IMR-90 (cell line): ENCODE measurements at regions not wholly inside any gene's neighbourhood (a gene's known extent, or its start where the extent isn't known, plus 50 kb on each side); places are given as distances from the start of the nearest gene placed in this dataset.

Source experiments
- ATAC-seq: fragments of 200-7000 bp; cut with Tn5 transposase; 2 replicates; pipeline ENCODE4 v1.9.1; 2020; ENCODE audit warnings: low read depth, mild to moderate bottlenecking, moderate library complexity
- BruUV-seq: library from RNA; stranded (reverse); fragments of 400-500 nt; replicated peaks from 2 replicates; lab custom pipeline; 2021; lab: Mats Ljungman, UMichigan
- CTCF ChIA-PET: fragments of 300-600 bp; formaldehyde crosslinking; extraction: SDS; loops from one replicate; lab custom pipeline; 2021; ENCODE audit warnings: antibody characterized with exemption; lab: Yijun Ruan, JAX
- POLR2A ChIA-PET: fragments of 300-600 bp; sonication (Branson Sonifier 250); formaldehyde crosslinking; loops from one replicate; lab custom pipeline; 2022; ENCODE audit warnings: antibody characterized with exemption; ENCODE audit not compliant: unreplicated experiment; lab: Charles Lee
- DNase-seq: peaks from one replicate; pipeline ENCODE4 v3.0.0; 2013
- H2AFZ ChIP-seq: replicated peaks from 2 replicates; pipeline ENCODE3; 2013; ENCODE audit warnings: low read length, mild to moderate bottlenecking; ENCODE audit not compliant: poor library complexity
- H2AK5ac ChIP-seq: 2 replicates; pipeline ENCODE4 v1.6.1; 2013; ENCODE audit warnings: low read depth, low read length, inconsistent platforms
- H2AK9ac ChIP-seq: replicated peaks from 2 replicates; pipeline ENCODE3; 2013; ENCODE audit warnings: mild to moderate bottlenecking, low read depth, low read length, moderate library complexity; ENCODE audit not compliant: poor library complexity
- H2BK120ac ChIP-seq: 2 replicates; pipeline ENCODE4 v1.6.1; 2013; ENCODE audit warnings: low read depth, low read length, inconsistent platforms
- H2BK15ac ChIP-seq: 3 replicates; pipeline ENCODE4 v1.6.1; 2013; ENCODE audit warnings: low read depth, low read length, inconsistent platforms
- H2BK20ac ChIP-seq: 2 replicates; pipeline ENCODE4 v1.6.1; 2013; ENCODE audit warnings: low read depth, mild to moderate bottlenecking, inconsistent platforms, low read length, moderate library complexity
- H2BK5ac ChIP-seq: 2 replicates; pipeline ENCODE4 v1.6.1; 2013; ENCODE audit warnings: mild to moderate bottlenecking, low read depth, low read length, inconsistent platforms; ENCODE audit not compliant: poor library complexity, severe bottlenecking
- H3K14ac ChIP-seq: replicated peaks from 2 replicates; pipeline ENCODE4 v1.6.1; 2013; ENCODE audit warnings: low read depth, low read length, inconsistent platforms
- H3K18ac ChIP-seq: 2 replicates; pipeline ENCODE4 v1.6.1; 2013; ENCODE audit warnings: low read depth, low read length, control low read depth
- H3K23ac ChIP-seq: 2 replicates; pipeline ENCODE4 v1.6.1; 2013; ENCODE audit warnings: low read depth, low read length, inconsistent platforms
- H3K27ac ChIP-seq: 2 replicates; pipeline ENCODE4 v1.5.1; 2013; ENCODE audit warnings: mild to moderate bottlenecking, control low read depth, low read length; ENCODE audit not compliant: insufficient read depth
- H3K27me3 ChIP-seq: 2 replicates; pipeline ENCODE4 v1.6.1; 2013; ENCODE audit warnings: low read length; ENCODE audit not compliant: control insufficient read depth, insufficient read depth
- H3K36me3 ChIP-seq: 2 replicates; pipeline ENCODE4 v1.6.1; 2013; ENCODE audit warnings: low read length, mixed read lengths; ENCODE audit not compliant: control insufficient read depth, insufficient read depth
- H3K4ac ChIP-seq: 2 replicates; pipeline ENCODE4 v1.6.1; 2013; ENCODE audit warnings: low read depth, low read length, inconsistent platforms
- H3K4me1 ChIP-seq: 2 replicates; pipeline ENCODE4 v1.6.1; 2013; ENCODE audit warnings: low read length, mixed read lengths; ENCODE audit not compliant: control insufficient read depth, insufficient read depth
- H3K4me2 ChIP-seq: 2 replicates; pipeline ENCODE4 v1.6.1; 2013; ENCODE audit warnings: low read depth, mild to moderate bottlenecking, control low read depth, low read length, moderate library complexity
- H3K4me3 ChIP-seq: 2 replicates; pipeline ENCODE4 v1.5.1; 2013; ENCODE audit warnings: low read depth, mild to moderate bottlenecking, control low read depth, low read length, moderate library complexity; ENCODE audit not compliant: insufficient read depth
- H3K56ac ChIP-seq: 2 replicates; pipeline ENCODE4 v1.6.1; 2013; ENCODE audit warnings: low read length, inconsistent platforms; ENCODE audit not compliant: insufficient read depth; ENCODE audit errors: extremely low read depth
- H3K79me1 ChIP-seq, 2 experiments: 2 replicates each; pipeline ENCODE4 v1.6.1; 2013; ENCODE audit warnings: low read length in 2 of 2, inconsistent platforms in 1 of 2, low read depth in 1 of 2
- H3K9ac ChIP-seq: 2 replicates; pipeline ENCODE4 v1.6.1; 2013; ENCODE audit warnings: low read depth, low read length, control low read depth
- H3K9me1 ChIP-seq: 2 replicates; pipeline ENCODE4 v1.6.1; 2013; ENCODE audit warnings: low read length, inconsistent platforms; ENCODE audit not compliant: insufficient read depth
- H3K9me3 ChIP-seq: 2 replicates; pipeline ENCODE4 v1.6.1; 2013; ENCODE audit warnings: low read length; ENCODE audit not compliant: control insufficient read depth, insufficient read depth
- H4K20me1 ChIP-seq: 2 replicates; pipeline ENCODE4 v1.6.1; 2013; ENCODE audit warnings: low read length, inconsistent platforms; ENCODE audit not compliant: insufficient read depth
- H4K5ac ChIP-seq: 2 replicates; pipeline ENCODE4 v1.6.1; 2013; ENCODE audit warnings: mild to moderate bottlenecking, low read depth, low read length, control low read depth
- H4K8ac ChIP-seq, 2 experiments: 2 replicates each; pipeline ENCODE4 v1.6.1; 2013; ENCODE audit warnings: low read depth in 2 of 2, low read length in 2 of 2, control low read depth in 1 of 2, inconsistent platforms in 1 of 2
- H4K91ac ChIP-seq: 2 replicates; pipeline ENCODE4 v1.6.1; 2013; ENCODE audit warnings: low read depth, low read length, inconsistent platforms; ENCODE audit not compliant: insufficient read depth
- BHLHE40 ChIP-seq: fragments of 150-350 bp; IDR thresholded peaks from 2 replicates; pipeline ENCODE4 v1.6.1; 2016; ENCODE audit warnings: mild to moderate bottlenecking, low read depth, low read length
- CEBPB ChIP-seq: IDR thresholded peaks from 2 replicates; pipeline ENCODE4 v1.6.1; 2012; ENCODE audit warnings: low read depth, low read length, improper control_type of control experiment
- CHD1 ChIP-seq: IDR thresholded peaks from 2 replicates; pipeline ENCODE4 v1.6.1; 2012; ENCODE audit warnings: low read depth, low read length, improper control_type of control experiment
- FOS ChIP-seq: fragments of 150-350 bp; IDR thresholded peaks from 2 replicates; pipeline ENCODE4 v1.6.1; 2016; ENCODE audit warnings: low read depth, low read length
- MAFK ChIP-seq: IDR thresholded peaks from 2 replicates; pipeline ENCODE4 v1.6.1; 2012; ENCODE audit warnings: low read depth, low read length, improper control_type of control experiment
- MAZ ChIP-seq: IDR thresholded peaks from 2 replicates; pipeline ENCODE4 v1.6.1; 2012; ENCODE audit warnings: low read depth, mild to moderate bottlenecking, low read length, improper control_type of control experiment, moderate library complexity, borderline replicate concordance
- MXI1 ChIP-seq: IDR thresholded peaks from 2 replicates; pipeline ENCODE4 v1.6.1; 2012; ENCODE audit warnings: low read depth, mild to moderate bottlenecking, low read length, moderate library complexity, borderline replicate concordance
- NFE2L2 ChIP-seq: fragments of 150-350 bp; IDR thresholded peaks from 2 replicates; pipeline ENCODE4 v1.6.1; 2016; ENCODE audit warnings: low read depth, mild to moderate bottlenecking, low read length
- POLR2A ChIP-seq: IDR thresholded peaks from 2 replicates; pipeline ENCODE4 v1.6.1; 2012; ENCODE audit warnings: mild to moderate bottlenecking, low read depth, low read length
- RAD21 ChIP-seq: IDR thresholded peaks from 2 replicates; pipeline ENCODE4 v1.6.1; 2012; ENCODE audit warnings: low read length, improper control_type of control experiment
- RCOR1 ChIP-seq: IDR thresholded peaks from 2 replicates; pipeline ENCODE4 v1.6.1; 2012; ENCODE audit warnings: mild to moderate bottlenecking, low read length, improper control_type of control experiment; ENCODE audit not compliant: insufficient replicate concordance
- RFX5 ChIP-seq: IDR thresholded peaks from 2 replicates; pipeline ENCODE4 v1.8.0; 2012; ENCODE audit warnings: low read depth, mild to moderate bottlenecking, low read length, moderate library complexity
- SMC3 ChIP-seq: fragments of 150-350 bp; IDR thresholded peaks from 2 replicates; pipeline ENCODE4 v1.6.1; 2016; ENCODE audit warnings: low read depth, mild to moderate bottlenecking, antibody characterized with exemption, low read length, moderate library complexity
- WGBS, 2 experiments: methylation state at CpG; one replicate each; pipeline versions ENCODE4 v1.1.5 to v1.1.7; 2013; ENCODE audit warnings: missing lambda C conversion rate in 2 of 2; ENCODE audit not compliant: insufficient read length in 1 of 2; ENCODE audit errors: extremely low coverage in 2 of 2; 5-methylcytosine and 5-hydroxymethylcytosine counted together
- dilution Hi-C: fragments of 300-500 bp; cut with HindIII; formaldehyde crosslinking; loops from one replicate; pipeline ENCODE4 v1.14.3; 2018; ENCODE audit warnings: low sequenced_read_pairs; ENCODE audit not compliant: unreplicated experiment
- in situ Hi-C: fragments of 300-500 bp; cut with MboI; formaldehyde crosslinking; loops from 3 replicates; pipeline ENCODE4 v1.14.3; 2019; ENCODE audit warnings: low sequenced_read_pairs, inconsistent platforms, mixed read lengths
- intact Hi-C: fragments of 100-400 bp; cut with micrococcal nuclease; formaldehyde crosslinking; loops from 2 replicates; pipeline ENCODE4 v1.10.0; 2022
- TF ChIP-seq, protein P1 (sequence below): fragments of 150-350 bp; IDR thresholded peaks from 2 replicates; pipeline ENCODE4 v1.6.1; 2017; ENCODE audit warnings: mild to moderate bottlenecking, antibody characterized with exemption, low read length, low read depth
- TF ChIP-seq, protein P2 (sequence below): fragments of 150-350 bp; IDR thresholded peaks from 2 replicates; pipeline ENCODE4 v1.6.1; 2016; ENCODE audit warnings: low read depth, mild to moderate bottlenecking, low read length, moderate library complexity, borderline replicate concordance
- TF ChIP-seq, protein P3 (sequence below): conservative IDR thresholded peaks from 2 replicates; pipeline ENCODE4 v1.5.1; 2012; ENCODE audit warnings: mild to moderate bottlenecking, low read depth, low read length, improper control_type of control experiment

DNA sequence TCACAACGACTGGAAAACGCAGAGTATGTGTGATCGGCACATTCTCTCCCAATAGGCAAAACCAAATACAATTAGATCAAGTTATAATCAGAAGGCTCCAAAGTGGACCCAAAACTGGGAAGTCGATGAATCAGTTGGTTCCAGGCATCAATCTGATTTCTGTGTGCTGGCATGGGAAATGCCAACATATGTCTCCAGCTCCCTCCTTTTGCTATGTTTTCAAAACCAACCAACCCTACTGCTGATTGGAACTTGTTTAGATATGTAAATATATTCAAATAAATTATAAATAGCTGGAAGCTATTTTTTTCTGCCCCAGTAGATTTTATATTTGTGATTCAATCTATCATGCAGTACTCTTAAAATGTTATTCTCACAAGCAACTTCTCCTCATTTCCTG lies 284.2 kb downstream of the HS3ST3B1 start:
- H3K4me3 ChIP-seq = no peak overlapping the region
- ChIA-PET POLR2A (no interaction called here), CTCF (no interaction called here)
- H2BK120ac ChIP-seq = no peak overlapping the region
- no peak overlapping the region for H3K56ac ChIP-seq
- H3K27ac ChIP-seq = no peak overlapping the region
- intact Hi-C loops = no loop called here
- WGBS, 2 experiments = no CpG with 5 or more reads among the region's 4 CpGs
- H2AFZ ChIP-seq = no peak overlapping the region
- no peaks in the 10 kb centered on the region for H3K4me1 ChIP-seq
- H3K27me3 ChIP-seq = peaks cover 2% of the 10 kb centered on the region
- H3K18ac ChIP-seq = no peak overlapping the region
- H2AK9ac ChIP-seq = no peak overlapping the region
- no peaks in the 10 kb centered on the region for H4K20me1 ChIP-seq
- no peak overlapping the region for H2BK15ac ChIP-seq
- BruUV-seq = no TSS peak
- no peak overlapping the region for H2AK5ac ChIP-seq
- no peak for ATAC-seq
- in situ Hi-C loops = no loop called here
- H4K8ac ChIP-seq = no peak overlapping the region
- no peak overlapping the region for H4K91ac ChIP-seq
- H3K23ac ChIP-seq = no peak overlapping the region
- H3K9ac ChIP-seq = no peak overlapping the region
- H3K9me3 ChIP-seq = no peaks in the 10 kb centered on the region
- no peak overlapping the region for H3K4ac ChIP-seq
- H3K14ac ChIP-seq = no peak overlapping the region
- H2BK20ac ChIP-seq = no peak overlapping the region
- H3K79me1 ChIP-seq = no peaks in the 10 kb centered on the region
- H3K36me3 ChIP-seq = no peaks in the 10 kb centered on the region
- no peaks in the 10 kb centered on the region for H3K9me1 ChIP-seq
- dilution Hi-C loops = no loop called here
- no peak overlapping the region for H3K4me2 ChIP-seq
- H4K5ac ChIP-seq = no peak overlapping the region
- DNase-seq = no peak
- H2BK5ac ChIP-seq = no peak overlapping the region
- TF ChIP-seq RCOR1 (no peak), SMC3 (no peak), CHD1 (no peak), CEBPB (no peak), POLR2A (no peak), FOS (no peak), NFE2L2 (no peak), MAFK (no peak), MXI1 (no peak), RFX5 (no peak), RAD21 (no peak), BHLHE40 (no peak), MAZ (no peak)
- TF ChIP-seq, protein P1, sequence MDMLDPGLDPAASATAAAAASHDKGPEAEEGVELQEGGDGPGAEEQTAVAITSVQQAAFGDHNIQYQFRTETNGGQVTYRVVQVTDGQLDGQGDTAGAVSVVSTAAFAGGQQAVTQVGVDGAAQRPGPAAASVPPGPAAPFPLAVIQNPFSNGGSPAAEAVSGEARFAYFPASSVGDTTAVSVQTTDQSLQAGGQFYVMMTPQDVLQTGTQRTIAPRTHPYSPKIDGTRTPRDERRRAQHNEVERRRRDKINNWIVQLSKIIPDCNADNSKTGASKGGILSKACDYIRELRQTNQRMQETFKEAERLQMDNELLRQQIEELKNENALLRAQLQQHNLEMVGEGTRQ = no peak
- TF ChIP-seq, protein P2, sequence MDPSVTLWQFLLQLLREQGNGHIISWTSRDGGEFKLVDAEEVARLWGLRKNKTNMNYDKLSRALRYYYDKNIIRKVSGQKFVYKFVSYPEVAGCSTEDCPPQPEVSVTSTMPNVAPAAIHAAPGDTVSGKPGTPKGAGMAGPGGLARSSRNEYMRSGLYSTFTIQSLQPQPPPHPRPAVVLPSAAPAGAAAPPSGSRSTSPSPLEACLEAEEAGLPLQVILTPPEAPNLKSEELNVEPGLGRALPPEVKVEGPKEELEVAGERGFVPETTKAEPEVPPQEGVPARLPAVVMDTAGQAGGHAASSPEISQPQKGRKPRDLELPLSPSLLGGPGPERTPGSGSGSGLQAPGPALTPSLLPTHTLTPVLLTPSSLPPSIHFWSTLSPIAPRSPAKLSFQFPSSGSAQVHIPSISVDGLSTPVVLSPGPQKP = no peak
- TF ChIP-seq, protein P3, sequence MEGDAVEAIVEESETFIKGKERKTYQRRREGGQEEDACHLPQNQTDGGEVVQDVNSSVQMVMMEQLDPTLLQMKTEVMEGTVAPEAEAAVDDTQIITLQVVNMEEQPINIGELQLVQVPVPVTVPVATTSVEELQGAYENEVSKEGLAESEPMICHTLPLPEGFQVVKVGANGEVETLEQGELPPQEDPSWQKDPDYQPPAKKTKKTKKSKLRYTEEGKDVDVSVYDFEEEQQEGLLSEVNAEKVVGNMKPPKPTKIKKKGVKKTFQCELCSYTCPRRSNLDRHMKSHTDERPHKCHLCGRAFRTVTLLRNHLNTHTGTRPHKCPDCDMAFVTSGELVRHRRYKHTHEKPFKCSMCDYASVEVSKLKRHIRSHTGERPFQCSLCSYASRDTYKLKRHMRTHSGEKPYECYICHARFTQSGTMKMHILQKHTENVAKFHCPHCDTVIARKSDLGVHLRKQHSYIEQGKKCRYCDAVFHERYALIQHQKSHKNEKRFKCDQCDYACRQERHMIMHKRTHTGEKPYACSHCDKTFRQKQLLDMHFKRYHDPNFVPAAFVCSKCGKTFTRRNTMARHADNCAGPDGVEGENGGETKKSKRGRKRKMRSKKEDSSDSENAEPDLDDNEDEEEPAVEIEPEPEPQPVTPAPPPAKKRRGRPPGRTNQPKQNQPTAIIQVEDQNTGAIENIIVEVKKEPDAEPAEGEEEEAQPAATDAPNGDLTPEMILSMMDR = no peak
